GM12878 (cell line): ENCODE measurements at regions not wholly inside any gene's neighbourhood (a gene's known extent, or its start where the extent isn't known, plus 50 kb on each side); places are given as distances from the start of the nearest gene placed in this dataset.

Experiments
- ATAC-seq: fragments of 200-7000 bp; cut with Tn5 transposase; 3 replicates; pipeline ENCODE4 v1.9.1; 2020; ENCODE audit warnings: mild to moderate bottlenecking, moderate library complexity
- BruUV-seq: library from RNA; stranded (reverse); fragments of 400-500 nt; replicated peaks from 2 replicates; lab custom pipeline; 2021; lab: Mats Ljungman, UMichigan
- CTCF ChIA-PET: fragments of 300-600 bp; sonication (Branson Sonifier 250); formaldehyde crosslinking; extraction: SDS; loops from one replicate; lab custom pipeline; 2021; ENCODE audit warnings: inconsistent platforms; lab: Yijun Ruan, JAX
- POLR2A ChIA-PET: fragments of 350-600 bp; formaldehyde crosslinking; extraction: SDS; loops from one replicate; lab custom pipeline; 2021; ENCODE audit warnings: inconsistent platforms; lab: Charles Lee
- RAD21 ChIA-PET: fragments of 300-600 bp; sonication (Branson Sonifier 250); formaldehyde crosslinking; loops from one replicate; lab custom pipeline; 2023; ENCODE audit warnings: antibody characterized with exemption; ENCODE audit not compliant: unreplicated experiment; lab: Charles Lee
- SMC1A ChIA-PET: fragments of 300-600 bp; sonication (Branson Sonifier 250); formaldehyde crosslinking; loops from one replicate; lab custom pipeline; 2023; ENCODE audit not compliant: unreplicated experiment, uncharacterized antibody; lab: Charles Lee
- DNase-seq: peaks from one replicate; pipeline ENCODE4 v3.0.0-alpha.2; 2011; ENCODE audit warnings: low read depth, low spot score
- FAIRE-seq: peaks from 3 replicates; lab custom pipeline; 2011; peaks lifted over from hg19 to GRCh38; lab: Jason Lieb, UNC
- H2AFZ ChIP-seq: 2 replicates; pipeline ENCODE4 v1.6.0; 2011; ENCODE audit warnings: low read depth, low read length, control low read depth; ENCODE audit not compliant: control insufficient read depth
- H3K27ac ChIP-seq: 2 replicates; pipeline ENCODE4 v1.5.1; 2011; ENCODE audit warnings: control low read depth; ENCODE audit not compliant: control insufficient read depth, insufficient read depth
- H3K27me3 ChIP-seq, 2 experiments: replicated peaks in 1 of 2; 2 replicates each; pipeline versions ENCODE4 v1.6.0 to v1.6.1; 2011; ENCODE audit warnings: low read length in 1 of 2; ENCODE audit not compliant: control insufficient read depth in 2 of 2, insufficient read depth in 2 of 2
- H3K36me3 ChIP-seq, 2 experiments: 2 replicates each; pipeline ENCODE4 v1.5.1; 2011; ENCODE audit warnings: low read length in 1 of 2; ENCODE audit not compliant: control insufficient read depth in 2 of 2, insufficient read depth in 2 of 2
- H3K4me1 ChIP-seq: 2 replicates; pipeline ENCODE4 v1.6.1; 2011; ENCODE audit warnings: mild to moderate bottlenecking, low read length, moderate library complexity, mixed read lengths; ENCODE audit not compliant: control insufficient read depth, insufficient read depth
- H3K4me2 ChIP-seq: 2 replicates; pipeline ENCODE4 v1.6.0; 2011; ENCODE audit warnings: control low read depth; ENCODE audit not compliant: control insufficient read depth, insufficient read depth
- H3K4me3 ChIP-seq: fragments of 200-600 bp; sonication (generic); 2 replicates; pipeline ENCODE4 v1.5.1; 2016
- H3K79me2 ChIP-seq: 2 replicates; pipeline ENCODE4 v1.6.0; 2011; ENCODE audit warnings: low read length; ENCODE audit not compliant: control insufficient read depth, insufficient read depth
- H3K9ac ChIP-seq: 2 replicates; pipeline ENCODE4 v1.8.0; 2011; ENCODE audit warnings: low read length, control low read depth, mixed read lengths; ENCODE audit not compliant: control insufficient read depth, insufficient read depth
- H3K9me3 ChIP-seq: replicated peaks from 3 replicates; pipeline ENCODE4 v1.5.1; 2011; ENCODE audit warnings: mild to moderate bottlenecking, low read length; ENCODE audit not compliant: control insufficient read depth, insufficient read depth
- H4K20me1 ChIP-seq: 2 replicates; pipeline ENCODE4 v1.6.0; 2011; ENCODE audit not compliant: control insufficient read depth, insufficient read depth
- CBX3 ChIP-seq: fragments of 200-600 bp; sonication (generic); IDR thresholded peaks from 2 replicates; pipeline ENCODE4 v1.6.1; 2016; ENCODE audit warnings: low read depth, borderline replicate concordance
- CHD1 ChIP-seq: IDR thresholded peaks from 2 replicates; pipeline ENCODE4 v1.6.1; 2012; ENCODE audit warnings: low read depth, low read length, improper control_type of control experiment
- EGR1 ChIP-seq, 2 experiments: IDR thresholded peaks; 1 replicate in 1 of 2; 2 replicates in 1 of 2; pipeline ENCODE4 v1.6.1; 2011 to 2012; ENCODE audit warnings: low read depth in 2 of 2, low read length in 2 of 2, borderline replicate concordance in 1 of 2, mild to moderate bottlenecking in 1 of 2, moderate library complexity in 1 of 2
- HDAC2 ChIP-seq: fragments of 200-600 bp; sonication (generic); IDR thresholded peaks from 2 replicates; pipeline ENCODE4 v1.6.1; 2017
- HDAC6 ChIP-seq: fragments of 200-600 bp; sonication (generic); IDR thresholded peaks from one replicate; pipeline ENCODE4 v1.8.0; 2017; ENCODE audit warnings: antibody characterized with exemption; ENCODE audit not compliant: unreplicated experiment
- JUND ChIP-seq: IDR thresholded peaks from 2 replicates; pipeline ENCODE4 v1.6.1; 2012; ENCODE audit warnings: low read depth, mild to moderate bottlenecking, low read length, improper control_type of control experiment, moderate library complexity
- MLLT1 ChIP-seq: fragments of 450-650 bp; IDR thresholded peaks from 2 replicates; pipeline ENCODE4 v1.6.1; 2016; ENCODE audit warnings: mild to moderate bottlenecking
- MXI1 ChIP-seq: fragments of 150-350 bp; IDR thresholded peaks from 2 replicates; pipeline ENCODE4 v1.6.1; 2011; ENCODE audit warnings: low read depth, mild to moderate bottlenecking, inconsistent platforms, low read length, improper control_type of control experiment
- MYC ChIP-seq: IDR thresholded peaks from 2 replicates; pipeline ENCODE4 v1.6.1; 2011; ENCODE audit warnings: mild to moderate bottlenecking, low read length, moderate library complexity, inconsistent platforms; ENCODE audit not compliant: insufficient read depth, insufficient replicate concordance, insufficient read length, severe bottlenecking
- RFX5 ChIP-seq: IDR thresholded peaks from 2 replicates; pipeline ENCODE4 v1.6.1; 2011; ENCODE audit warnings: low read depth, low read length, improper control_type of control experiment
- SMAD5 ChIP-seq: IDR thresholded peaks from 2 replicates; pipeline ENCODE4 v1.6.1; 2016; ENCODE audit warnings: antibody characterized with exemption, low read depth
- SMARCA5 ChIP-seq: fragments of 450-650 bp; IDR thresholded peaks from 2 replicates; pipeline ENCODE4 v1.6.1; 2017; ENCODE audit warnings: mild to moderate bottlenecking
- SREBF2 ChIP-seq: IDR thresholded peaks from 2 replicates; pipeline ENCODE4 v1.6.1; 2012; ENCODE audit warnings: mild to moderate bottlenecking, low read length
- STAT1 ChIP-seq: fragments of 450-650 bp; conservative IDR thresholded peaks from 2 replicates; pipeline ENCODE4 v1.6.1; 2014; ENCODE audit warnings: antibody characterized with exemption, mild to moderate bottlenecking
- SUPT20H ChIP-seq: IDR thresholded peaks from 2 replicates; pipeline ENCODE4 v1.6.1; 2011; ENCODE audit warnings: low read depth, mild to moderate bottlenecking, low read length, moderate library complexity, borderline replicate concordance; ENCODE audit not compliant: control insufficient read depth
- YY1 ChIP-seq: IDR thresholded peaks from 2 replicates; pipeline ENCODE4 v1.6.1; 2011; ENCODE audit warnings: low read depth, mild to moderate bottlenecking, low read length
- WGBS: methylation state at CpG from one replicate; pipeline ENCODE4 v1.1.6; 2016; ENCODE audit warnings: low lambda C conversion rate; ENCODE audit not compliant: insufficient replicate concordance, insufficient coverage; ENCODE audit errors: missing lambda C conversion rate; 5-methylcytosine and 5-hydroxymethylcytosine counted together
- in situ Hi-C: fragments of 300-500 bp; cut with MboI; formaldehyde crosslinking; loops from 9 replicates; pipeline ENCODE4 v1.14.3; 2018; ENCODE audit warnings: mixed read lengths
- intact Hi-C: fragments of 100-400 bp; cut with micrococcal nuclease; formaldehyde crosslinking; loops from one replicate; pipeline ENCODE4 v1.14.2; 2022; ENCODE audit not compliant: unreplicated experiment
- TF ChIP-seq, protein P1 (sequence below): IDR thresholded peaks from 2 replicates; pipeline ENCODE4 v1.6.1; 2011; ENCODE audit warnings: low read depth, mild to moderate bottlenecking, low read length, moderate library complexity, borderline replicate concordance; ENCODE audit errors: extremely low read depth
- TF ChIP-seq, protein P2 (sequence below): fragments of 450-650 bp; IDR thresholded peaks from 2 replicates; pipeline ENCODE4 v1.6.1; 2017; ENCODE audit warnings: mild to moderate bottlenecking, low read depth, inconsistent platforms; ENCODE audit not compliant: poor library complexity, severe bottlenecking

DNA sequence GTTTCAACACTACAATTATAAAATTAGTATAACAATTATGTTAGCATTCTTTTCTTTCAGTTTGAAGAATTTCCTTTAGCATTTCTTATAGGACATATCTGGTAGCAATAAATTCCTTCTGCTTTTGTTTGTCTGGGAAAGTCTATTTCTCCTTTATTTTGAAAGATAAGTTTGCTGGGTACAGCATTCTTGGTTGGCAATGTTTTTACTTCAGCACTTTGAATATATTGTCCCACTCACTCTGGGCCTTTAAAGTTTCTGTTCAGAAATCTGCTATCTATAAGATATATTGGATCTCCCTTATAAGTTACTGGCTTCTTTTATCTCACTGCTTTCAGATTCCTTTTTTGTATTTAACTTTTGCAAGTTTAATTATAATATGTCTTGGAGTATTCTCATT is 222.1 kb downstream of the PARM1 start (continued):
- TF ChIP-seq, protein P1, sequence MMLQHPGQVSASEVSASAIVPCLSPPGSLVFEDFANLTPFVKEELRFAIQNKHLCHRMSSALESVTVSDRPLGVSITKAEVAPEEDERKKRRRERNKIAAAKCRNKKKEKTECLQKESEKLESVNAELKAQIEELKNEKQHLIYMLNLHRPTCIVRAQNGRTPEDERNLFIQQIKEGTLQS = no peak
- TF ChIP-seq, protein P2, sequence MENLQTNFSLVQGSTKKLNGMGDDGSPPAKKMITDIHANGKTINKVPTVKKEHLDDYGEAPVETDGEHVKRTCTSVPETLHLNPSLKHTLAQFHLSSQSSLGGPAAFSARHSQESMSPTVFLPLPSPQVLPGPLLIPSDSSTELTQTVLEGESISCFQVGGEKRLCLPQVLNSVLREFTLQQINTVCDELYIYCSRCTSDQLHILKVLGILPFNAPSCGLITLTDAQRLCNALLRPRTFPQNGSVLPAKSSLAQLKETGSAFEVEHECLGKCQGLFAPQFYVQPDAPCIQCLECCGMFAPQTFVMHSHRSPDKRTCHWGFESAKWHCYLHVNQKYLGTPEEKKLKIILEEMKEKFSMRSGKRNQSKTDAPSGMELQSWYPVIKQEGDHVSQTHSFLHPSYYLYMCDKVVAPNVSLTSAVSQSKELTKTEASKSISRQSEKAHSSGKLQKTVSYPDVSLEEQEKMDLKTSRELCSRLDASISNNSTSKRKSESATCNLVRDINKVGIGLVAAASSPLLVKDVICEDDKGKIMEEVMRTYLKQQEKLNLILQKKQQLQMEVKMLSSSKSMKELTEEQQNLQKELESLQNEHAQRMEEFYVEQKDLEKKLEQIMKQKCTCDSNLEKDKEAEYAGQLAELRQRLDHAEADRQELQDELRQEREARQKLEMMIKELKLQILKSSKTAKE = no peak
- TF ChIP-seq HDAC2 = no peak
- TF ChIP-seq HDAC6 = no peak
- no peak for TF ChIP-seq SMAD5
- TF ChIP-seq MLLT1 = no peak

- intact Hi-C loops = no loop called here
- RAD21 ChIA-PET = no interaction called here
- H3K9ac ChIP-seq = no peak overlapping the region
- H4K20me1 ChIP-seq = no peaks in the 10 kb centered on the region
- no peaks in the 10 kb centered on the region for H3K79me2 ChIP-seq
- no peak for ATAC-seq
- no peak overlapping the region for H2AFZ ChIP-seq
- SMC1A ChIA-PET = no interaction called here
- POLR2A ChIA-PET = no interaction called here
- BruUV-seq = no TSS peak
- CTCF ChIA-PET = no interaction called here
- DNase-seq = no peak
- no peaks in the 10 kb centered on the region for H3K27me3 ChIP-seq
- no peaks in the 10 kb centered on the region for H3K36me3 ChIP-seq
- no peak overlapping the region for H3K4me2 ChIP-seq
- TF ChIP-seq YY1 (no peak), CBX3 (no peak), EGR1 (IDR thresholded peaks at IDR 0.05; ENCODE audit: borderline replicate concordance in 1 of 2, low read depth in 2 of 2, low read length in 2 of 2) (no peak), RFX5 (no peak), SREBF2 (no peak), MYC (no peak), SUPT20H (no peak), JUND (no peak), MXI1 (no peak), CHD1 (no peak), STAT1 (no peak), SMARCA5 (no peak)
- no peak overlapping the region for H3K4me3 ChIP-seq
- no peaks in the 10 kb centered on the region for H3K9me3 ChIP-seq
- WGBS = 0% methylated on average over 1 of the region's 1 CpG
- H3K27ac ChIP-seq = no peak overlapping the region
- in situ Hi-C loops = no loop called here
- H3K4me1 ChIP-seq = no peaks in the 10 kb centered on the region
- no peak for FAIRE-seq
Measured at GRCh38 chr4:75146223-75146622, 213.3 kb downstream of the PARM1 start.
